ENCODE measurements at regions not wholly inside any gene's neighbourhood (a gene's known extent, or its start where the extent isn't known, plus 50 kb on each side); places are given as distances from the start of the nearest gene placed in this dataset.

GRCh38 chr4:103928370-103928769, 208.6 kb upstream of the TACR3 start:
- TF ChIP-seq CTCF (conservative IDR thresholded peaks at IDR 0.05 in 1 of 2, IDR thresholded peaks at IDR 0.05 in 1 of 2; ENCODE audit: low read depth in 1 of 2, low read length in 2 of 2) = no peak
- TF ChIP-seq EZH2 (IDR thresholded peaks at IDR 0.05; ENCODE audit: low read length, missing control alignments) = no peak
